ENCODE measurements at regions not wholly inside any gene's neighbourhood (a gene's known extent, or its start where the extent isn't known, plus 50 kb on each side); places are given as distances from the start of the nearest gene placed in this dataset.

DNA sequence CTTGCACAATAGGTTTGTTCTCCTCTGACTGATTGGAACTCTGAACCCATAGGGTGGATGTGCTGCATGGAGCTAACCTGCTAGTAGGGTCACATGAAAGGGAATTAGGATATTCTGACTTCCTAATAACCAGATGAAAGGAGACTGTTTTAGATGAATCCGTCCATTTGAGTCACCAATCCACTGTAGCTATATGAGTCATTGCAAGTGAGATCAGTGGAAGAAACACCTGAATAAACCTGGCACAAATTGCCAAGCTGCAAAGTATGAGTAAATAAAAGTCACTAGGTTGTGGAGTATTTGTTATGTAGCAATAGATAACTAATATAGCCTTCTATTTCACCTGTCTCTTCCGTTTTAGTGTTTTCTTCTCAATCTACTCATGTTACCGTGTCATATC is 584.4 kb downstream of the PDCD6IP start:
- H3K4me3 ChIP-seq (ENCODE audit: low read depth, low read length) = no peak overlapping the region
- DNase-seq (ENCODE audit: low read depth) = no peak
- no peak for TF ChIP-seq CTCF (IDR thresholded peaks at IDR 0.05; ENCODE audit: insufficient read depth, low read depth, low read length, missing control alignments)

DNA sequence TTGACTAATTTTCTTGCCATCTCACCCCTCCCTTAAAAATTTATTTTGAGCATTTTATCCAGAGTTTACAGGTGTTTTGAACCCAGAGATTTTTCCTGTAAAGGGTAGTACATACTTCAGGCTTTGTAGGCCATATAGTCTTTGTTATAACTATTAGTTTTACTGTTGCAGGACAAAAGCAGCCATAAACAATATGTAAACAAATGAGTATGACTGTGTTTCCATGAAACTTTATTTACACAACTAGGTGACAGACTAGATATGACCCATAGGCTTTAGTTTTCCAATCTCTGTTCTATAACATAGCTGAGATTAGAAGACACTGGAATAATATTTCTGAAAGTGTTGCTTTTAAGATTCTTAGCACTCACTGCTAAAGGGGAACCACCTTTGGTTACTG is 587.9 kb downstream of the PDCD6IP start:
- H3K4me3 ChIP-seq (ENCODE audit: low read depth, low read length) = no peak overlapping the region
- no peak for DNase-seq (ENCODE audit: low read depth)
- TF ChIP-seq CTCF (IDR thresholded peaks at IDR 0.05; ENCODE audit: insufficient read depth, low read depth, low read length, missing control alignments) = no peak

DNA sequence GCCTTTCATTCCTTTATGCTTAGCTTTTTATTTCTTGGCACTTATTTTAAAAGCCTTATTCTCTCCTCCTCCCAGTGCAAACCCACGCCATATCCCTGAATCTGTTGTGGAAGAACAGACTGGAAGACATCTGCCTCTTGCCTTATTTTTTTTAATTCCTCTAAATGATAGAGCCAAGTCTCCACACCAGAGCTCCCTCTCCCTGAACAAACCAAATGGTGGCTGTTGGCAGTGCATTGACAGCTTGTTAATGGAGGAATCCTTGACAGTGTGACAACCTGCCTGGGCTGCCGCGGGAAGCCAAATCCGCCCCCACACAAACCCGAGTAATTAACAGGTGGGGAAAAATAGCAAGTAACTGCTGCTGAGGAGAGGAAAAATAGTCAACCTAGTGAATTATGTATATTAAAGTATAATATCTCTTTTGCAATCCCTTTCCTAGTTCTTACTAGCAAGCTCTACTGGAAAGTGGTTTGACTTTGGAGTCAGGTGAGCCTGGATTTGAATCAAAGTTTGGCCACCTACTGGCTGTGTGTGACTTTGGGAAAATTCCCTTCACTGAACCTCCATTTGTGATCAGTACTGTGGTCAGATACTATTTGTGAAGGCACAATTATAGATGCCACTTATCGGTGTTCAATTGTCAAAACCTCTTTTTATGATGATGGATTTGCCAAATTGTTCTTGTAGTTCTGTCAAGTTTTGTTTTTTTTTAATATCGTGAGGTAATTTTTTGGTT is 589.6 kb downstream of the PDCD6IP start:
- no peak for DNase-seq (ENCODE audit: low read depth)
- TF ChIP-seq CTCF (IDR thresholded peaks at IDR 0.05; ENCODE audit: insufficient read depth, low read depth, low read length, missing control alignments) = no peak
- no peak overlapping the region for H3K4me3 ChIP-seq (ENCODE audit: low read depth, low read length)

DNA sequence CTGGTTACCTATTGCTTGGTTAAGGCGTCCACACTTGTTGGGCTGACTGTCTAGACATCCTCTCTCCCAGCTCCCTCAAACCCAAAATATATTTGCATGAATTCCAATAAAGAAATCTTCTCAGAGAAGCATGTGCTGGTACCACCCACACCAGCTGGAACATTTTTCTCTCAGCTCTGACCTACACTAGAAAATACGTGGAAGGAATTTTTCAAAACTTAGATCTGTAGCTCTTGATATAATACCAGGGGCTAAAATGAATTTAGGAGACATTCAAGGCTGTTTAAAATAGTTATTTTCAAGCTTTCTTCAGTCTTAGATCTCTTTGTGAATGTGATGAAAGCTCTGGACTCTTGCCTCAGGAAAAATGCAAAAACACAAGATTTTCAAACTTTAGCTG is 590.4 kb downstream of the PDCD6IP start:
- no peak for DNase-seq (ENCODE audit: low read depth)
- H3K4me3 ChIP-seq (ENCODE audit: low read depth, low read length) = no peak overlapping the region
- no peak for TF ChIP-seq CTCF (IDR thresholded peaks at IDR 0.05; ENCODE audit: insufficient read depth, low read depth, low read length, missing control alignments)

DNA sequence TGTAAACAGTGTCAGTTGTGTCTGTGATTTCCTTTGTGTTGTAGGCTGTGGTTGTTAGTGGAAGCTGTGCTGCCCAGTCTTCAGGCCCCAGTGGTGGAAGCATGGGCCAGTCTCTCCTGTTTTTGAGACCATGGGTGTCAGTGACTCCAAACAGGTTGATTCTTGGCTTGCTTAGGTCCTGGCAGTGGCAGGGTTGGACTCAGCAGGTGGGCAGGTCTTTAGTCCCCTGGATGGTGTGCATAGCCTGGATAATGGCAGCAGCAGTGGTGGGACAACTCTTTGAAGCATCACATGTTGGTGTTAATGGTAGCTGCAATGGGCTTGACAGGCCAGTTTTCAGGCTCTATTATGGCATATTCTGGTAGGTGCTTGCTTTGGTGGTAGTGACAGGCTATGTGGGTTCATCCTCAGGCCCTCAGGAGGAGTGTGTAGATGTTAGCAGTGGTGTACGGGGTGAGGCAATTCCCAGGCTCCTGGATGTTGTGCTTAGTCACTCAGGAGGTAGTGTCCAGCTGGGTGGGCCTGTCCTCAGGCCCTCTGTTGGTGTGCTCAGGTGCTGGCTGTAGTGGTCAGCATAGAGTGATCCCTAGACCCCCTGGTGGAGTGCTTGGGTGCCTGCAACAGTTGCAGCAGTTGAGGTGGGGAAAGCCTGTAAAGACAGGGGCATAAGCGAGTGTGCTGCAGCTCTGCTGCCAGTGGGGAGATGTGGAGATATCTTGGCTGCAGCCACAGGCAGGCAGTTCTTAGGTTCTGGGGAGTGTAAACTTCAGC is 596.7 kb downstream of the PDCD6IP start:
- no peak for DNase-seq (ENCODE audit: low read depth)
- TF ChIP-seq CTCF (IDR thresholded peaks at IDR 0.05; ENCODE audit: insufficient read depth, low read depth, low read length, missing control alignments) = no peak

GRCh38 chr3:34396288-34396687 is 597.9 kb downstream of the PDCD6IP start:
- no peak overlapping the region for H3K4me3 ChIP-seq (ENCODE audit: low read depth, low read length)
- TF ChIP-seq CTCF (IDR thresholded peaks at IDR 0.05; ENCODE audit: insufficient read depth, low read depth, low read length, missing control alignments) = no peak
- DNase-seq (ENCODE audit: low read depth) = no peak

More for the DNA sequence above, 596.7 kb downstream of the PDCD6IP start:
- H3K4me3 ChIP-seq (ENCODE audit: low read depth, low read length) = no peak overlapping the region
